CD14-positive monocyte (primary cell): ENCODE measurements at regions not wholly inside any gene's neighbourhood (a gene's known extent, or its start where the extent isn't known, plus 50 kb on each side); places are given as distances from the start of the nearest gene placed in this dataset.

ENCODE experiments used
- DNase-seq, 3 donors: peaks; one replicate each; pipeline ENCODE4 v3.0.0-alpha.2; 2011 to 2022
- H2AFZ ChIP-seq: 2 replicates; pipeline ENCODE4 v1.6.0; 2012; ENCODE audit warnings: mild to moderate bottlenecking, low read depth, low read length, inconsistent platforms; ENCODE audit not compliant: insufficient read depth, poor library complexity, severe bottlenecking
- H3K27ac ChIP-seq, 2 donors: 1 replicate in 1 of 2; 2 replicates in 1 of 2; pipeline ENCODE4 v1.5.1; 2012 to 2013; ENCODE audit warnings: low read length in 2 of 2, control low read depth in 1 of 2, inconsistent platforms in 1 of 2, low read depth in 1 of 2, mild to moderate bottlenecking in 1 of 2
- H3K27me3 ChIP-seq, 2 donors: one replicate each; pipeline versions ENCODE4 v1.6.0 to v1.6.1; 2011 to 2013; ENCODE audit warnings: low read length in 2 of 2; ENCODE audit not compliant: control insufficient read depth in 2 of 2, insufficient read depth in 2 of 2
- H3K36me3 ChIP-seq, 2 donors: replicated peaks in 1 of 2; 1 replicate in 1 of 2; 2 replicates in 1 of 2; pipeline versions ENCODE4 v1.5.1 to v1.6.1; 2012 to 2013; ENCODE audit warnings: low read length in 2 of 2, control low read depth in 1 of 2, inconsistent platforms in 1 of 2, mild to moderate bottlenecking in 1 of 2; ENCODE audit not compliant: insufficient read depth in 2 of 2, control insufficient read depth in 1 of 2
- H3K4me1 ChIP-seq, 2 donors: 1 replicate in 1 of 2; 2 replicates in 1 of 2; pipeline versions ENCODE4 v1.5.1 to v1.6.1; 2012 to 2013; ENCODE audit warnings: low read length in 2 of 2, control low read depth in 1 of 2, inconsistent platforms in 1 of 2, mild to moderate bottlenecking in 1 of 2, moderate library complexity in 1 of 2; ENCODE audit not compliant: insufficient read depth in 2 of 2, control insufficient read depth in 1 of 2
- H3K4me2 ChIP-seq: replicated peaks from 2 replicates; pipeline ENCODE3; 2012; ENCODE audit warnings: low read length, moderate library complexity, mild to moderate bottlenecking; ENCODE audit not compliant: poor library complexity, severe bottlenecking; ENCODE audit errors: extremely low read depth
- H3K4me3 ChIP-seq, 3 experiments: fragments of 200-600 bp in 1 of 3; sonication (generic) in 1 of 3; replicated peaks in 1 of 3; 1 replicate in 2 of 3; 2 replicates in 1 of 3; pipeline ENCODE4 v1.5.1; 2011 to 2013; ENCODE audit warnings: low read length in 3 of 3, mild to moderate bottlenecking in 3 of 3, control low read depth in 2 of 3, low read depth in 2 of 3, inconsistent platforms in 1 of 3, moderate library complexity in 1 of 3
- H3K79me2 ChIP-seq: 2 replicates; pipeline ENCODE4 v1.6.0; 2012; ENCODE audit warnings: mild to moderate bottlenecking, control low read depth, inconsistent platforms, low read length, moderate library complexity; ENCODE audit not compliant: insufficient read depth
- H3K9ac ChIP-seq: 2 replicates; pipeline ENCODE4 v1.6.0; 2017; ENCODE audit warnings: low read length, mild to moderate bottlenecking; ENCODE audit not compliant: insufficient read depth, poor library complexity, severe bottlenecking
- H3K9me3 ChIP-seq, 2 donors: replicated peaks in 1 of 2; 1 replicate in 1 of 2; 2 replicates in 1 of 2; pipeline versions ENCODE4 v1.5.1 to v1.6.1; 2012 to 2013; ENCODE audit warnings: low read length in 2 of 2, control low read depth in 1 of 2; ENCODE audit not compliant: control insufficient read depth in 1 of 2, insufficient read depth in 1 of 2
- H4K20me1 ChIP-seq: 2 replicates; pipeline ENCODE4 v1.6.0; 2012; ENCODE audit warnings: mild to moderate bottlenecking, low read length, control low read depth, moderate library complexity; ENCODE audit not compliant: insufficient read depth
- H3K27ac Mint-ChIP-seq, 7 donors: one replicate each; pipeline ENCODE4 v1.8.0; 2020; ENCODE audit warnings: mild to moderate bottlenecking in 7 of 7, mixed read lengths in 7 of 7, moderate library complexity in 6 of 7, inconsistent platforms in 2 of 7
- H3K27me3 Mint-ChIP-seq, 3 donors: one replicate each; pipeline ENCODE4 v1.8.0; 2021 to 2022; ENCODE audit warnings: low read depth in 3 of 3, mild to moderate bottlenecking in 3 of 3, mixed read lengths in 3 of 3, moderate library complexity in 3 of 3, inconsistent platforms in 1 of 3
- H3K36me3 Mint-ChIP-seq, 2 donors: one replicate each; pipeline ENCODE4 v1.8.0; 2020; ENCODE audit warnings: mixed read lengths in 2 of 2, inconsistent platforms in 1 of 2, mild to moderate bottlenecking in 1 of 2
- H3K4me1 Mint-ChIP-seq: one replicate; pipeline ENCODE4 v1.8.0; 2020; ENCODE audit warnings: mild to moderate bottlenecking, mixed read lengths
- H3K4me3 Mint-ChIP-seq, 2 donors: one replicate each; pipeline ENCODE4 v1.8.0; 2020; ENCODE audit warnings: mild to moderate bottlenecking in 2 of 2, mixed read lengths in 2 of 2, moderate library complexity in 1 of 2
- H3K9me3 Mint-ChIP-seq, 7 donors: one replicate each; pipeline ENCODE4 v1.8.0; 2020 to 2022; ENCODE audit warnings: mixed read lengths in 7 of 7, mild to moderate bottlenecking in 6 of 7, moderate library complexity in 6 of 7, inconsistent platforms in 2 of 7
- whole genome bisulfite sequencing: methylation state at CpG from one replicate; pipeline ENCODE4 v1.1.5; 2013; ENCODE audit warnings: missing lambda C conversion rate; ENCODE audit not compliant: insufficient coverage; 5-methylcytosine and 5-hydroxymethylcytosine counted together
- intact Hi-C, 2 donors: fragments of 100-400 bp; cut with micrococcal nuclease; formaldehyde crosslinking; loops; one replicate each; pipeline versions ENCODE4 v1.15.0 to v1.15.1; 2023
- TF ChIP-seq, protein P1 (sequence below): fragments of 200-600 bp; IDR thresholded peaks from one replicate; pipeline ENCODE4 v1.8.0; 2022; ENCODE audit warnings: antibody characterized with exemption, mild to moderate bottlenecking

DNA sequence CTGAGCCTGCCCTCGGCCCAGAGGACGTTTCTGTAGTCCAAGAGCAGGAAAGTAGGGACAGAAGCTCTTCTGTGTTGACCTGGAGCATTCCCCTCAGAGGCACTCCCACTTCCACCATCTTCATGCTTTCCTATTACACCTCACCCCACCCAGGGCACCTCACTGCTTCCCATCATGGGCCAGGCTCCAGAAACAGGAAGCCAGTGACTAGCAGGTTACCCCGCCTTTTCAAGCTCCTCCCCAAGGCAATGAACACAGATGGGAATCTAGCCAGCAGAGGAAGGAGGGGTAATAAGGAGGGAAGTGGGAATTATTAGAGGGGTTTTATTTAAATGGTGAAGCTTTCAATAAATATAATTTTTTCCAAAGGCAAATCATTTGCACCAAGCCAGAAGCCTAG lies 308.8 kb upstream of the MGAT5 start:
- H3K4me3 ChIP-seq, result no peak overlapping the region
- no peak overlapping the region for H3K4me3 Mint-ChIP-seq
- intact Hi-C loops, result no loop called here
- H3K27ac ChIP-seq, result no peak overlapping the region
- H3K79me2 ChIP-seq, result no peaks in the 10 kb centered on the region
- H3K9ac ChIP-seq, result no peak overlapping the region
- peaks cover 2 to 8% (median 6%) of the 10 kb centered on the region in 3 donors for H3K27me3 Mint-ChIP-seq
- no peaks in the 10 kb centered on the region for H3K36me3 Mint-ChIP-seq
- H2AFZ ChIP-seq, result no peak overlapping the region
- no peaks in the 10 kb centered on the region for H3K27me3 ChIP-seq
- 61% methylated on average over 2 of the region's 3 CpGs for WGBS
- H3K4me1 Mint-ChIP-seq, result no peaks in the 10 kb centered on the region
- no peaks in the 10 kb centered on the region for H3K4me1 ChIP-seq
- no peaks in the 10 kb centered on the region for H3K9me3 ChIP-seq
- no peaks in the 10 kb centered on the region for H4K20me1 ChIP-seq
- TF ChIP-seq, protein P1, sequence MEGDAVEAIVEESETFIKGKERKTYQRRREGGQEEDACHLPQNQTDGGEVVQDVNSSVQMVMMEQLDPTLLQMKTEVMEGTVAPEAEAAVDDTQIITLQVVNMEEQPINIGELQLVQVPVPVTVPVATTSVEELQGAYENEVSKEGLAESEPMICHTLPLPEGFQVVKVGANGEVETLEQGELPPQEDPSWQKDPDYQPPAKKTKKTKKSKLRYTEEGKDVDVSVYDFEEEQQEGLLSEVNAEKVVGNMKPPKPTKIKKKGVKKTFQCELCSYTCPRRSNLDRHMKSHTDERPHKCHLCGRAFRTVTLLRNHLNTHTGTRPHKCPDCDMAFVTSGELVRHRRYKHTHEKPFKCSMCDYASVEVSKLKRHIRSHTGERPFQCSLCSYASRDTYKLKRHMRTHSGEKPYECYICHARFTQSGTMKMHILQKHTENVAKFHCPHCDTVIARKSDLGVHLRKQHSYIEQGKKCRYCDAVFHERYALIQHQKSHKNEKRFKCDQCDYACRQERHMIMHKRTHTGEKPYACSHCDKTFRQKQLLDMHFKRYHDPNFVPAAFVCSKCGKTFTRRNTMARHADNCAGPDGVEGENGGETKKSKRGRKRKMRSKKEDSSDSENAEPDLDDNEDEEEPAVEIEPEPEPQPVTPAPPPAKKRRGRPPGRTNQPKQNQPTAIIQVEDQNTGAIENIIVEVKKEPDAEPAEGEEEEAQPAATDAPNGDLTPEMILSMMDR, result no peak
- DNase-seq, result no peak
- no peak overlapping the region for H3K27ac Mint-ChIP-seq
- H3K4me2 ChIP-seq, result no peak overlapping the region
- H3K36me3 ChIP-seq, result no peaks in the 10 kb centered on the region
- H3K9me3 Mint-ChIP-seq, result peaks cover 0 to 3% (median 2%) of the 10 kb centered on the region in 7 donors

DNA sequence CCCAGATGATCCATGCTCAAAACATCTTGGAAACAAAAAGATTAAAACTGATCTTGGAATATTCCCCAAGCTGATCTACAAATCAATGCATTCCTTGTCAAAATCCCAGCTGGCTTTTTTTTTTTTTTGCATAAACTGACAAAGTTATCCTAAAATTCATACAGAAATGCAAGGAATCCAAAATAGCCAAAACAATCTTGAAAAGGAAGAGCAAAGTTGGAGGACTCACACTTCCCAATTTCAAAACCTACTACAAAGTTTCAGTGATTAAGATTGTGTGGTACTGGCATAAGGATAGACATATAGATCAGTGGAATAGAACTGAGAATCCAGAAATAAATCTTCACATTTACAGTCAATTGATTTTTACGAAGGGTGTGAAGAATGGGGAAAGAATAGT lies 306.8 kb upstream of the MGAT5 start:
- H3K4me3 ChIP-seq, result no peak overlapping the region
- no peak overlapping the region for H3K27ac Mint-ChIP-seq
- H4K20me1 ChIP-seq, result no peaks in the 10 kb centered on the region
- H3K4me2 ChIP-seq, result no peak overlapping the region
- H3K79me2 ChIP-seq, result no peaks in the 10 kb centered on the region
- H3K9me3 ChIP-seq, result no peaks in the 10 kb centered on the region
- H3K27ac ChIP-seq, result no peak overlapping the region
- H3K4me1 Mint-ChIP-seq, result no peaks in the 10 kb centered on the region
- WGBS, result no CpG with 5 or more reads among the region's 1 CpG
- H3K27me3 Mint-ChIP-seq, result peaks cover 2 to 6% (median 5%) of the 10 kb centered on the region in 3 donors
- DNase-seq, result no peak
- peaks cover 0 to 3% (median 2%) of the 10 kb centered on the region in 7 donors for H3K9me3 Mint-ChIP-seq
- no peaks in the 10 kb centered on the region for H3K4me1 ChIP-seq
- no peak overlapping the region for H3K9ac ChIP-seq
- H3K27me3 ChIP-seq, result no peaks in the 10 kb centered on the region
- no peaks in the 10 kb centered on the region for H3K36me3 Mint-ChIP-seq
- no peaks in the 10 kb centered on the region for H3K36me3 ChIP-seq
- no peak overlapping the region for H3K4me3 Mint-ChIP-seq
- intact Hi-C loops, result no loop called here
- H2AFZ ChIP-seq, result no peak overlapping the region
- TF ChIP-seq, protein P1, result no peak
